ENCODE measurements at regions not wholly inside any gene's neighbourhood (a gene's known extent, or its start where the extent isn't known, plus 50 kb on each side); places are given as distances from the start of the nearest gene placed in this dataset.

DNA sequence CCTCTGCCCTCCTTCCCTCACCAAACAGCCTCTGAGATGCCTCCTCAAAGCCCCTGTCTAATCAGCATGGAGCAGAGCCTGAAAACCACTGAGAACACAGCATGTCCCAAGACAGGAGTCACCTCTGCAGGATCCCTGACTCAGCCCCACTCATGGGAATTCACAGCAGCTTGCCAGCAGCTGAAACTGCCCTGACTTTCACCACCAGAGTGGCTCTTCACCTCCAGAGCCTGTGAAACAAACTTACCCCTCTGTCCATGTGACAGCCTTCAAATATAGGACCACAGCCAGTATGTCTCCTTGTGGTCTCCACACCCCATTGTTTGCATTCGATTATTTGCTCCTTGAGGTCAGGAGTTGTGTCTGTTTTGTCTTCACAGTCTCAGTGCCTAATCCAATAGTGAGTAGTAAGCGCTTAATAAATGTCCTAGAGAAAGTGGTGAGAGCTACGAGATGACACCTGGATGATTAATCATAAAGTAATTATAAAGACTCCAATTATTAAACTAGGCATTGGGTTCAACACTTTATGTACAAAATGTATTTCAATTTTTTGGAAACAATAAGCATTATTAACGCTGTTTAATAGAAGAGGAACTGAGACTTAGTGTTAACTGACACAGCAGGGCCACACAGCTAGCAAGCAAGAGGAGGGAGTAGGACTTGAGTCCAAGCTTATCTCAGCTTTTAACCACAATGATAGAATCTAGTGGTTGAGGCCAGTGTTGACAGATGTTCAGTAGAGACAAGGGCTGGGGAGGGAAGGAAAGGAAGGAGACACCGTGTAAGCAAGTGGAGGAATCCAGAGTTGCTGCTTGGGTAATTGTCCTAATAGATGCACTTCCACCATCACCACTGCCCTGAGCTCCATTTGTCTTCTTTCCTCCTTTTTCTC, 358.7 kb upstream of the TNP1 start:
- Histone ChIP-seq H3K9me2 (ENCODE audit: insufficient read depth) (peaks cover 4% of the 10 kb centered on the region; the same call in 1 of the 2 replicates), H3F3A (replicated peaks; ENCODE audit: low read depth) (no peaks in the 10 kb centered on the region), H3K36me3 (ENCODE audit: insufficient read depth) (no peaks in the 10 kb centered on the region), H3K4me2 (no peak overlapping the region), H3K4me3 (no peak overlapping the region), H2AFZ (no peak overlapping the region), H3K27me3 (ENCODE audit: insufficient read depth) (no peaks in the 10 kb centered on the region), H4K20me1 (replicated peaks; ENCODE audit: insufficient read depth) (no peaks in the 10 kb centered on the region), H3K79me2 (replicated peaks; ENCODE audit: insufficient read depth) (no peaks in the 10 kb centered on the region), H3K4me1 (ENCODE audit: insufficient read depth) (0 out of 2 replicates have a peak, but pooled peaks cover 3% of the 10 kb centered on the region), H3K27ac (ENCODE audit: low read depth) (no peak overlapping the region)
- ATAC-seq (no peak), DNase-seq (ENCODE audit: low spot score) (no peak)
- H3K4me1 Mint-ChIP-seq: peaks cover 4% of the 10 kb centered on the region; the same call in 1 of the 3 replicates
- H3K27me3 Mint-ChIP-seq (ENCODE audit: insufficient read depth, low read depth, poor library complexity): no peaks in the 10 kb centered on the region
- no peak overlapping the region for H3K27ac Mint-ChIP-seq
- H3K36me3 Mint-ChIP-seq (ENCODE audit: low read depth): no peaks in the 10 kb centered on the region
- H3K9me3 Mint-ChIP-seq: no peaks in the 10 kb centered on the region
- TF ChIP-seq, protein P1, sequence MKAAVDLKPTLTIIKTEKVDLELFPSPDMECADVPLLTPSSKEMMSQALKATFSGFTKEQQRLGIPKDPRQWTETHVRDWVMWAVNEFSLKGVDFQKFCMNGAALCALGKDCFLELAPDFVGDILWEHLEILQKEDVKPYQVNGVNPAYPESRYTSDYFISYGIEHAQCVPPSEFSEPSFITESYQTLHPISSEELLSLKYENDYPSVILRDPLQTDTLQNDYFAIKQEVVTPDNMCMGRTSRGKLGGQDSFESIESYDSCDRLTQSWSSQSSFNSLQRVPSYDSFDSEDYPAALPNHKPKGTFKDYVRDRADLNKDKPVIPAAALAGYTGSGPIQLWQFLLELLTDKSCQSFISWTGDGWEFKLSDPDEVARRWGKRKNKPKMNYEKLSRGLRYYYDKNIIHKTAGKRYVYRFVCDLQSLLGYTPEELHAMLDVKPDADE (IDR thresholded peaks at IDR 0.05): no peak
- no peak for TF ChIP-seq STAT1 (IDR thresholded peaks at IDR 0.05; ENCODE audit: unreplicated experiment)
- TF ChIP-seq, protein P2, sequence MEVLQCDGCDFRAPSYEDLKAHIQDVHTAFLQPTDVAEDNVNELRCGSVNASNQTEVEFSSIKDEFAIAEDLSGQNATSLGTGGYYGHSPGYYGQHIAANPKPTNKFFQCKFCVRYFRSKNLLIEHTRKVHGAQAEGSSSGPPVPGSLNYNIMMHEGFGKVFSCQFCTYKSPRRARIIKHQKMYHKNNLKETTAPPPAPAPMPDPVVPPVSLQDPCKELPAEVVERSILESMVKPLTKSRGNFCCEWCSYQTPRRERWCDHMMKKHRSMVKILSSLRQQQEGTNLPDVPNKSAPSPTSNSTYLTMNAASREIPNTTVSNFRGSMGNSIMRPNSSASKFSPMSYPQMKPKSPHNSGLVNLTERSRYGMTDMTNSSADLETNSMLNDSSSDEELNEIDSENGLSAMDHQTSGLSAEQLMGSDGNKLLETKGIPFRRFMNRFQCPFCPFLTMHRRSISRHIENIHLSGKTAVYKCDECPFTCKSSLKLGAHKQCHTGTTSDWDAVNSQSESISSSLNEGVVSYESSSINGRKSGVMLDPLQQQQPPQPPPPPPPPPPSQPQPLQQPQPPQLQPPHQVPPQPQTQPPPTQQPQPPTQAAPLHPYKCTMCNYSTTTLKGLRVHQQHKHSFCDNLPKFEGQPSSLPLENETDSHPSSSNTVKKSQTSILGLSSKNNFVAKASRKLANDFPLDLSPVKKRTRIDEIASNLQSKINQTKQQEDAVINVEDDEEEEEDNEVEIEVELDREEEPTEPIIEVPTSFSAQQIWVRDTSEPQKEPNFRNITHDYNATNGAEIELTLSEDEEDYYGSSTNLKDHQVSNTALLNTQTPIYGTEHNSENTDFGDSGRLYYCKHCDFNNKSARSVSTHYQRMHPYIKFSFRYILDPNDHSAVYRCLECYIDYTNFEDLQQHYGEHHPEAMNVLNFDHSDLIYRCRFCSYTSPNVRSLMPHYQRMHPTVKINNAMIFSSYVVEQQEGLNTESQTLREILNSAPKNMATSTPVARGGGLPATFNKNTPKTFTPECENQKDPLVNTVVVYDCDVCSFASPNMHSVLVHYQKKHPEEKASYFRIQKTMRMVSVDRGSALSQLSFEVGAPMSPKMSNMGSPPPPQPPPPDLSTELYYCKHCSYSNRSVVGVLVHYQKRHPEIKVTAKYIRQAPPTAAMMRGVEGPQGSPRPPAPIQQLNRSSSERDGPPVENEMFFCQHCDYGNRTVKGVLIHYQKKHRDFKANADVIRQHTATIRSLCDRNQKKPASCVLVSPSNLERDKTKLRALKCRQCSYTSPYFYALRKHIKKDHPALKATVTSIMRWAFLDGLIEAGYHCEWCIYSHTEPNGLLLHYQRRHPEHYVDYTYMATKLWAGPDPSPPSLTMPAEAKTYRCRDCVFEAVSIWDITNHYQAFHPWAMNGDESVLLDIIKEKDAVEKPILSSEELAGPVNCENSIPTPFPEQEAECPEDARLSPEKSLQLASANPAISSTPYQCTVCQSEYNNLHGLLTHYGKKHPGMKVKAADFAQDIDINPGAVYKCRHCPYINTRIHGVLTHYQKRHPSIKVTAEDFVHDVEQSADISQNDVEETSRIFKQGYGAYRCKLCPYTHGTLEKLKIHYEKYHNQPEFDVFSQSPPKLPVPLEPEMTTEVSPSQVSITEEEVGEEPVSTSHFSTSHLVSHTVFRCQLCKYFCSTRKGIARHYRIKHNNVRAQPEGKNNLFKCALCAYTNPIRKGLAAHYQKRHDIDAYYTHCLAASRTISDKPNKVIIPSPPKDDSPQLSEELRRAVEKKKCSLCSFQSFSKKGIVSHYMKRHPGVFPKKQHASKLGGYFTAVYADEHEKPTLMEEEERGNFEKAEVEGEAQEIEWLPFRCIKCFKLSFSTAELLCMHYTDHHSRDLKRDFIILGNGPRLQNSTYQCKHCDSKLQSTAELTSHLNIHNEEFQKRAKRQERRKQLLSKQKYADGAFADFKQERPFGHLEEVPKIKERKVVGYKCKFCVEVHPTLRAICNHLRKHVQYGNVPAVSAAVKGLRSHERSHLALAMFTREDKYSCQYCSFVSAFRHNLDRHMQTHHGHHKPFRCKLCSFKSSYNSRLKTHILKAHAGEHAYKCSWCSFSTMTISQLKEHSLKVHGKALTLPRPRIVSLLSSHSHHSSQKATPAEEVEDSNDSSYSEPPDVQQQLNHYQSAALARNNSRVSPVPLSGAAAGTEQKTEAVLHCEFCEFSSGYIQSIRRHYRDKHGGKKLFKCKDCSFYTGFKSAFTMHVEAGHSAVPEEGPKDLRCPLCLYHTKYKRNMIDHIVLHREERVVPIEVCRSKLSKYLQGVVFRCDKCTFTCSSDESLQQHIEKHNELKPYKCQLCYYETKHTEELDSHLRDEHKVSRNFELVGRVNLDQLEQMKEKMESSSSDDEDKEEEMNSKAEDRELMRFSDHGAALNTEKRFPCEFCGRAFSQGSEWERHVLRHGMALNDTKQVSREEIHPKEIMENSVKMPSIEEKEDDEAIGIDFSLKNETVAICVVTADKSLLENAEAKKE (CRISPR knock-in tag; IDR thresholded peaks at IDR 0.05): no peak
- no peak for TF ChIP-seq EZH2 (IDR thresholded peaks at IDR 0.05; ENCODE audit: low read depth, unreplicated experiment)
- no peak for TF ChIP-seq JUNB (IDR thresholded peaks at IDR 0.05; ENCODE audit: unreplicated experiment)
- TF ChIP-seq, protein P3, sequence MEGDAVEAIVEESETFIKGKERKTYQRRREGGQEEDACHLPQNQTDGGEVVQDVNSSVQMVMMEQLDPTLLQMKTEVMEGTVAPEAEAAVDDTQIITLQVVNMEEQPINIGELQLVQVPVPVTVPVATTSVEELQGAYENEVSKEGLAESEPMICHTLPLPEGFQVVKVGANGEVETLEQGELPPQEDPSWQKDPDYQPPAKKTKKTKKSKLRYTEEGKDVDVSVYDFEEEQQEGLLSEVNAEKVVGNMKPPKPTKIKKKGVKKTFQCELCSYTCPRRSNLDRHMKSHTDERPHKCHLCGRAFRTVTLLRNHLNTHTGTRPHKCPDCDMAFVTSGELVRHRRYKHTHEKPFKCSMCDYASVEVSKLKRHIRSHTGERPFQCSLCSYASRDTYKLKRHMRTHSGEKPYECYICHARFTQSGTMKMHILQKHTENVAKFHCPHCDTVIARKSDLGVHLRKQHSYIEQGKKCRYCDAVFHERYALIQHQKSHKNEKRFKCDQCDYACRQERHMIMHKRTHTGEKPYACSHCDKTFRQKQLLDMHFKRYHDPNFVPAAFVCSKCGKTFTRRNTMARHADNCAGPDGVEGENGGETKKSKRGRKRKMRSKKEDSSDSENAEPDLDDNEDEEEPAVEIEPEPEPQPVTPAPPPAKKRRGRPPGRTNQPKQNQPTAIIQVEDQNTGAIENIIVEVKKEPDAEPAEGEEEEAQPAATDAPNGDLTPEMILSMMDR (conservative IDR thresholded peaks at IDR 0.05; ENCODE audit: low read depth in 2 of 2): no peak
- TF ChIP-seq, protein P4, sequence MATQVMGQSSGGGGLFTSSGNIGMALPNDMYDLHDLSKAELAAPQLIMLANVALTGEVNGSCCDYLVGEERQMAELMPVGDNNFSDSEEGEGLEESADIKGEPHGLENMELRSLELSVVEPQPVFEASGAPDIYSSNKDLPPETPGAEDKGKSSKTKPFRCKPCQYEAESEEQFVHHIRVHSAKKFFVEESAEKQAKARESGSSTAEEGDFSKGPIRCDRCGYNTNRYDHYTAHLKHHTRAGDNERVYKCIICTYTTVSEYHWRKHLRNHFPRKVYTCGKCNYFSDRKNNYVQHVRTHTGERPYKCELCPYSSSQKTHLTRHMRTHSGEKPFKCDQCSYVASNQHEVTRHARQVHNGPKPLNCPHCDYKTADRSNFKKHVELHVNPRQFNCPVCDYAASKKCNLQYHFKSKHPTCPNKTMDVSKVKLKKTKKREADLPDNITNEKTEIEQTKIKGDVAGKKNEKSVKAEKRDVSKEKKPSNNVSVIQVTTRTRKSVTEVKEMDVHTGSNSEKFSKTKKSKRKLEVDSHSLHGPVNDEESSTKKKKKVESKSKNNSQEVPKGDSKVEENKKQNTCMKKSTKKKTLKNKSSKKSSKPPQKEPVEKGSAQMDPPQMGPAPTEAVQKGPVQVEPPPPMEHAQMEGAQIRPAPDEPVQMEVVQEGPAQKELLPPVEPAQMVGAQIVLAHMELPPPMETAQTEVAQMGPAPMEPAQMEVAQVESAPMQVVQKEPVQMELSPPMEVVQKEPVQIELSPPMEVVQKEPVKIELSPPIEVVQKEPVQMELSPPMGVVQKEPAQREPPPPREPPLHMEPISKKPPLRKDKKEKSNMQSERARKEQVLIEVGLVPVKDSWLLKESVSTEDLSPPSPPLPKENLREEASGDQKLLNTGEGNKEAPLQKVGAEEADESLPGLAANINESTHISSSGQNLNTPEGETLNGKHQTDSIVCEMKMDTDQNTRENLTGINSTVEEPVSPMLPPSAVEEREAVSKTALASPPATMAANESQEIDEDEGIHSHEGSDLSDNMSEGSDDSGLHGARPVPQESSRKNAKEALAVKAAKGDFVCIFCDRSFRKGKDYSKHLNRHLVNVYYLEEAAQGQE (IDR thresholded peaks at IDR 0.05; ENCODE audit: unreplicated experiment): no peak
- no peak for TF ChIP-seq CREB1 (CRISPR knock-in tag; IDR thresholded peaks at IDR 0.05; ENCODE audit: low read depth)
- TF ChIP-seq EZH2phosphoT487 (IDR thresholded peaks at IDR 0.05; ENCODE audit: unreplicated experiment): no peak
- TF ChIP-seq ZNF114 (CRISPR knock-in tag; IDR thresholded peaks at IDR 0.05): no peak
- TF ChIP-seq ZNF331 (CRISPR knock-in tag; IDR thresholded peaks at IDR 0.05; ENCODE audit: low read depth): no peak
- TF ChIP-seq POLR2AphosphoS5 (IDR thresholded peaks at IDR 0.05; ENCODE audit: low read depth): no peak
- no peak overlapping the region for H3K4me3 Mint-ChIP-seq
